ENCODE measurements at regions not wholly inside any gene's neighbourhood (a gene's known extent, or its start where the extent isn't known, plus 50 kb on each side); places are given as distances from the start of the nearest gene placed in this dataset.

DNA sequence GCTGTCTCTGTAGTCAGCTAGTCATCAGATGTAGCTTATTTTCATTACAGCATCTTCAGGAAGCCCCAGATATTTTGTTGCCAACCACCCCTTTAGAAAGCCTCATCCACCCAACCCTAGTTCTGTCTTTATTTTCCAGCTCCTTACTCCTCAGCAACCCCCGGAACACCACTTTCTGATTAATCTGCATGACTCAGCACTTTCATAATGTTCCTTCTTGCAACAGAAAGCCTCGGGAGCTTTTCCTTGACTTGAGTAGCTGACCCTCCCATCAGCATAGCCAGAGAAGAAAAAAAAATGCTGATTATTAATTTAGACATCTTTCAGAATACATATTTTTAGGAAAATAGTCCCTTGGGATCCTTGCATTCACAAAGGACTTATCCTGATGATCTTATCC, 244.0 kb upstream of the CXCL12 start:
- TF ChIP-seq, protein P1, sequence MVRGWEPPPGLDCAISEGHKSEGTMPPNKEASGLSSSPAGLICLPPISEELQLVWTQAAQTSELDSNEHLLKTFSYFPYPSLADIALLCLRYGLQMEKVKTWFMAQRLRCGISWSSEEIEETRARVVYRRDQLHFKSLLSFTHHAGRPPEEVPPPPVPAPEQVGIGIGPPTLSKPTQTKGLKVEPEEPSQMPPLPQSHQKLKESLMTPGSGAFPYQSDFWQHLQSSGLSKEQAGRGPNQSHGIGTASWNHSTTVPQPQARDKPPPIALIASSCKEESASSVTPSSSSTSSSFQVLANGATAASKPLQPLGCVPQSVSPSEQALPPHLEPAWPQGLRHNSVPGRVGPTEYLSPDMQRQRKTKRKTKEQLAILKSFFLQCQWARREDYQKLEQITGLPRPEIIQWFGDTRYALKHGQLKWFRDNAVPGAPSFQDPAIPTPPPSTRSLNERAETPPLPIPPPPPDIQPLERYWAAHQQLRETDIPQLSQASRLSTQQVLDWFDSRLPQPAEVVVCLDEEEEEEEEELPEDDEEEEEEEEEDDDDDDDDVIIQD (CRISPR knock-in tag; IDR thresholded peaks at IDR 0.05), result no peak
- no peak for TF ChIP-seq POLR2A (conservative IDR thresholded peaks at IDR 0.05)
- no peak for TF ChIP-seq TAF1 (IDR thresholded peaks at IDR 0.05; ENCODE audit: control insufficient read depth, extremely low read depth, insufficient read depth, low read length, severe bottlenecking)
- no peak for TF ChIP-seq CTCF (IDR thresholded peaks at IDR 0.05 in 2 of 3, conservative IDR thresholded peaks at IDR 0.05 in 1 of 3; ENCODE audit: insufficient read depth in 2 of 3, low read depth in 1 of 3, low read length in 3 of 3)
- TF ChIP-seq NR2F6 (CRISPR knock-in tag; IDR thresholded peaks at IDR 0.05), result no peak
- no peak for TF ChIP-seq NR3C1 (CRISPR knock-in tag; IDR thresholded peaks at IDR 0.05)
- TF ChIP-seq MYNN (IDR thresholded peaks at IDR 0.05), result no peak
- no peak for TF ChIP-seq MYNN (CRISPR knock-in tag; IDR thresholded peaks at IDR 0.05)
- no peak for TF ChIP-seq HNRNPH1 (optimal IDR thresholded peaks at IDR 0.05; ENCODE audit: low read depth, low read length)
- no peak for TF ChIP-seq KDM1A (IDR thresholded peaks at IDR 0.05)
- no peak for TF ChIP-seq ZSCAN29 (IDR thresholded peaks at IDR 0.05)

All from K562 (cell line).